Fibroblast of gingiva (primary cell): ENCODE measurements at regions not wholly inside any gene's neighbourhood (a gene's known extent, or its start where the extent isn't known, plus 50 kb on each side); places are given as distances from the start of the nearest gene placed in this dataset.

Source experiments
- DNase-seq: peaks from one replicate; pipeline ENCODE4 v3.0.0-alpha.2; 2011; ENCODE audit warnings: low read depth

- peak; percentile 68 for DNase-seq
These were observed 164.9 kb downstream of the DHX15 start for GRCh38 chr4:24419181-24420034.

DNA sequence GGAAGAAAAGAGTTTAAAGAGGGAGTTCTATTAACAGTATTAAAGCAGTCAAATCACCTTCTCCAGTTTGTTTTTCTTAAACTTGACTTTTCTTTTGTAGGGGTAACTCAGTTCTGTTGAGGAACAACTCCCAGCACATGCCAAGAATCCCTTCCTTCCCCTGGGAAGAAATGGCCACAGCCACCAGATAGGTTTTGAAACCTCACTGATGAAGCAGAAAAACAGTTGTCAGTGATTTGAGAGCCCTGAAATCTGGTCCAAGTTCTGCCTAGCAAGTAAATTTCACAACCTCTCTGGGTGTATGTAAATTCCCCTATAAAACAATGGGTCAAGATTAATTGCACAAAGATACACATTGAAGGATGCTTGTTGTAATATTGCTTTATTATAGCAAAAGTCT lies 167.1 kb downstream of the DHX15 start:
- peak; percentile 84 for DNase-seq

GRCh38 chr4:24416293-24416692 lies 168.1 kb downstream of the DHX15 start:
- DNase-seq: no peak

DNA sequence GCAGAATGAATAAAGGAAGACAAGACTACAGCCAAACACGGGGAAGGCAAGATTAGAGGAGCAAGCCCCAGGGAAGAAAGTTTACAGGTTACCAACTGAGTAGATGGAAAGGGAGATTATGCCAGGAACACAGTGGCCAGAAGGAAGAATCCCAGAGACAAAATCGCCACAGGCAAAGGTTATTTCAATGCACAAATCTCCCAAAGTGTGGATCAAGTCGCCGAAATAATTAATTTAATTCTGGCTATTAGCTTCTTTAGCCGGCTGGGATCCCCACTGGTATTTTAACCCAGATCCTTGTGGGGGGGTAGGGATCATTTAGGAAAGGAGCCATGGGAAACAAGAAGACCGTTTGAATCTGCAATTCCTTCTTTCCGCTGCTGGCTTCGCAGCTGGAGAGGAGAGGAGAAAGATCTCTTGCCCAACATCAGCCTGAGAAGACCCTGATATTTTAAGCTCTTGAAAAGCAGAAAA lies 171.0 kb downstream of the DHX15 start:
- DNase-seq: no peak

DNA sequence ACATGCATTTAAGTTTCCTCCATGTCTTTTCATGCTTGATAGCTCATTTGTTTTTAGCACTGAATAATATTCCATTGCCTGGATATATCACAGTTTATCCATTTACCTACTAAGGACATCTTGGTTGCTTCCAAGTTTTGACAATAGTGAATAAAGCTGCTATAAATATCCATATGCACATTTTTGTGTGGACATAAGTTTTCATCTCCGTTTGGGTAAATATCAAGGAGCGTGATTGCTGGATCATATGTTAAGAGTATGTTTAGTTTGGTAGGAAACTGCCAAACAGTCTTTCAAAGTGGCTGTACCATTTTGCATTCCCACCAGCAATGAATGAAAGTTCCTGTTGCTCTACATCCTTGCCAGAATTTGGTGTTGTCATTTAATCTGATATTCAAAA lies 172.5 kb downstream of the DHX15 start:
- DNase-seq: no peak

DNA sequence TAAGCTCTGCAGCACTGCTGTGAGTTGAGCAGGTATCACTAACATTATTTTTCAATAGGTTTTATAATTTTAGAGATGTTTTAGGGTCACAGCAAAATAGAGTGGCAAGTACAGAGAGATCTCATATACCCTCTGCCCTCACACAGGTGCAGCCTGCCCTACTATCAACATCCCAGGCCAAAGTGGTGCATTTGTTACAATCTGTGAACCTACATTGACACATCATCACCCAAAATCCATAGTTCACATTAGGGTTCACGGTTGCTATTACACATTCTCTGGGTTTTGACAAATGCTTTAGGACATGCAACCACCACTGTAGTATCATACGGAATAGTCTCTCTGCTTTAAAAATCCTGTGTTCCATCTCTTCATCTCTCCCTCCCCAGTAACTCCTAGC lies 173.1 kb downstream of the DHX15 start:
- DNase-seq: no peak

DNA sequence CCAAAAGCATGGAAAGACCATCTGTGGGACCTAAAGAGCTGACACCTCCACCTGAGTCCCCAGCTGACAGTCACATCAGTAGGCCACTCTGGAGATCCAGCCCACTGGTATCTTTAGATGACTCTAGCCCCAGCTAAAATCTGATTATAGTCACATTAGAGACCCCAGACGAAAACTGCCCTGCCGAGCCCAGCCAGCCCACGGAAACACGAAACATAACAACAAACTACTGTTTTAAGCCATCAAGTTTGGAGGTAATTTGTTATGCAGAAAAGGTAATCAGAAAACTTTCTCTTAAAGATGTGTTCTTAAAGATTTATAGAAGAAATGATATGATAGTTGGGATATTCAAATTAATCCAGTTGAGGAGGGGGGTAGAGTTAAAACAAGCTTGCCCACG lies 175.7 kb downstream of the DHX15 start:
- DNase-seq: no peak

DNA sequence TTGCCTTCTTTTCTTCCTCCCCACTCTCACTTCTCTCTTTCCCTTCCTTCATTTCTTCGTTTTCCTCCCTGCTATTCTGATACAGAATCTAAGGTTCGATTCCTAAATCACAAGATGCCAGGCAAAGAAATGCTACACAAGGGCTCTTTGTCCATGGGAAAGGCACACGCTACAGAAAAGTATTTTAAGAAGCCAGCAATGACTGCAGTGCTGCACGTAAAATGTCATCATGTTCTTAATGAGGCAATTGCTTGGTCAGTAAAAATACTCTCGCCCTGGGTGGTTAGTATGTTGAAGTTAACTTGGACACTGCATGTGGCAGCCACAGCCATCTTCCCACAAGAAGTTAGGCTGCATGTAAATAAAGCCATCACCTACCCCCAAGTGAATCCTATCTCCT lies 178.4 kb downstream of the DHX15 start:
- no peak for DNase-seq

DNA sequence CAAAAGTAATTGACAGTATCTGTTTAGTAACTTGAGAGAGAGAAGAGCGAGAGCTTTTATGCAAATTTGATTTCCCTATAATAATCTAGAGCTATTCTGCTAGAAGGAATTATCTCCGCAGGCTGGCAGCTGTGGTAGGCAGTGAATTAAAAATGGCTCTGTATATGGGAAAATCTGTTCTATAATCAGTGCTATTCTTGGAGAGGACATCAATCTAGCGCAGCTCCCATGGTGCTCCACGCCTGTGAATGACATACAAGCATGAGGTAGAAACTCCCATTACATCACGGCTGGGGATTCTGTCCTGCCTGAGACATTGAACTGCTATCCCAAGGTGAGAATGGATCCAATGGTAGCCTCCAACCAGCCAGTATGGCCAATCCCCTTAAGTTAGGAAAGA lies 179.0 kb downstream of the DHX15 start:
- no peak for DNase-seq

DNA sequence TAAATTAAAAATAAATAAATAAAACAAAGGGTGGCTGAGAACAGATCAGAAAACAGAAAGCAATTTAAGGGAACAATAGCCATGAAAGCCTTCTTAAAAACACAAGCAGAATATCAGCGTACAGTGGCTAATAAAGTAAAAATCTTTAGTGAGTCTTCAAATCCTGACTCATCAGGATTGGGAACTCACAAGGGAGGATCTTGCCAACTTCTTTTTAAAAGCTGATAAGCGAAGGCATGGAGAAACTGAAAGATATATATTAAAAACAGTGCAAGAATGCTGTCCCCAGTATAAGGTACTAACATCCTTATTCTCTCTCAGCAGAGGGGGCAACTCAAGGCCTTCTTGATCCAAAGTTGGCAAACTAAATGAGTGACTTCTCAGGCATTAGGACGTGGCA lies 180.1 kb downstream of the DHX15 start:
- no peak for DNase-seq

DNA sequence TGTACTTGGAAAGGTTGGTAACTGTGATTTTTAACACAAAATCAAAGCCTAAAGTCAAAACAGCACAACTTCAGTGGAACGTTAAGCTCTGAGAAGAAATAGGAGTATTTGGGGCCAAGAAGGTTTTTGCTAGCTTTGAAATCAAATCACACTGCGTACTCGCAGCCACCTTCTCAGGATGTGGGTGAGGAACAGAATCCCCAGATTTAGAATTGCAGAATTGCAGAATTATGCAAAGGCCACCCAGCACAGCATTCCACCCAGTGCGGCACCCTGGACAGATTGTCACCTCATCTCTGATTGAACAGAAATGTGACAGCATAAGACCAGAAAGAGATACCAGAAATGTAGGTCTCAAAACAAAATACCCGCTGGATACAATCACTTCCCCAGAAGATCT lies 181.1 kb downstream of the DHX15 start:
- DNase-seq: no peak

DNA sequence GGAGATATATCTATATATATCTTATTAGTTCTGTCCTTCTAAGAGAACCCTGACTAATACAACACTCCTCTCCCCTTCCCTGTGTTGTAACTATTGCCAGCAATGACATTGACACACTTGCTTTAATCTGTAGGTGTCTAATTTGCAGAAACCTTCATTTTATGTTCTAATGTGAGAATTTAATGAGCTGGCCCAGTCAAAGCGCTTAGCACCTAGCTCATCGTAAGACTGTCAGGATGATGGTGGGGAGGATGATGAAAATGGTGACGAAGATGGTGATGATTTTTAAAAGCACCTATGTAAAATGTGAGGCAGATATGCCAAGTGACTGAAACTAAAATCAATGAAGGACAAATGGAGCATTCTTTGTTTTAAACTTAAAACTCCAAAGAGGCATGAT lies 183.8 kb downstream of the DHX15 start:
- DNase-seq: no peak

GRCh38 chr4:24396988-24397387 lies 187.4 kb downstream of the DHX15 start:
- no peak for DNase-seq

GRCh38 chr4:24395937-24396336 lies 188.4 kb downstream of the DHX15 start:
- no peak for DNase-seq

DNA sequence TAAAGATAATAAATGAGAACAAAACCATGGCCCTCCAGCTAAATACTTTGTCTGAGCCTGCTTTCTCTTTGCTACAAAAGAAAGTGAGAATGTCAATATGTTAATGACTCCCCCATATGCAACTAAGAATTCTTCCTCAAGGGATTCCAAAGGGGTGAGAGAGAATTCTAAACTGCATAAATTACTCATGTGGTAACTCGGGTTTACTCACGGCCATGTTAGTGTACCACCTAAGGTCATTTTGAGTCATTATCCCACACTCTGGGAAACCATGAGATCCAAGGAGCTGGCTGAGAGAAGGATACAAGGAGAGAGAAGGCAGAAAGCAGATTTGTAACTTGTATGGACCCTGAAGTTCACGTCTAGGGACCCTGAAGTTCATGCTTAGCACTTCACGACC lies 190.3 kb downstream of the DHX15 start:
- DNase-seq: no peak

DNA sequence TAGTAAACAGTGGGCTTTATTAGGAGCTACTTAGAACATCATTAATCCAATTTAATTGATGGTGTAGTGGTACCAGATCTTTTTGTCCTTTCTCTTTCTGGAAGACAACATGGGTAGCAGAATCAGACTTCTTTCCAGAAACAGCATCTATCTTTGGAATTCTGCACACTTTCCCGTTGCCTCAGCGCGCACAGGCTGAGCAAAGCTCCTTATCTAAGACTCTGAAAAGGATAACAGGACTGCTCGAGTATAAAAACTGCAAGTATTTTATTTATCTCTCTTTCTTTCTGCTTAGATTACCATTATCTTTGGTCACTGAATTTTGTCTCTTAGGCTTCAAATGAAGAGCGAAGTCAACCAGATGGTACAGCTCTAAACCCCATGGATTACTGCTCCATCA lies 191.7 kb downstream of the DHX15 start:
- no peak for DNase-seq

DNA sequence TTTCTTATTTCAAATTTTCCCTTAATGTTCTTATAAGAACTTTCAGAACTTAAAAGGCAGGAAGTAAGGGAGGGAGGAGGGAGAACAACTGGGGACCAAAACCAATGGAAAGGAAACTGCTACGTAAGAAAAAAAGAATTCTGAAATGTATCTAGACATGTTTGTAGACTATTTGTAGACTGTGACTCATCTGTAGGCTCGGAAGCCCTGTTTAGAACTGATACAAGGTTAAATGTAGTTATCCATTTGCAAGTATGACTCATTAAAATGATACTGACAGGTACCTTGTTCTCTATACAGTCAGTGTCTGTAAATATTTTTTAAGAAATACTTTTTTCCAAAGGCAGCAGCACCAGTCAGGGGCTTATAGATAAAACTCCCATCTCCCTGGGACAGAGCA lies 202.0 kb downstream of the DHX15 start:
- DNase-seq: no peak

- no peak for DNase-seq
These were observed 203.2 kb downstream of the DHX15 start for GRCh38 chr4:24380957-24381665.

DNA sequence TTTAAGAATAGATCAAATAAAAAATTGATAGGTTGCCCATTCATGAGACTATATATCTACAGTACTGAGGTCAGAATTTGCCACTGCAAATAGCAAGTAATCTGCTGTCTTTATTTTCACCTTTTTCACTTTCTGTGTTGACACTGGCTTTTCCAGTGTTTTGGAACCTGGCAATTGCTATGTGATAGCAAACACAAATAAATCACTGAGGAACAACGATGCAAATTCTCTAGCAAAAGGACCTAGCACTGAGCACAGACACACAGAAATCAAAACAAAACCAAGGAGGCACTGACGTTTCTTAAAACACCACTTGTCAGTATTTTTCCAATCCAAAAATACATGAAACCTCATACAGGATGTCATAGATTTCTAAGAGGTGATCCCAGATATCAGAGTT lies 210.7 kb downstream of the DHX15 start:
- DNase-seq: no peak

GRCh38 chr4:24372881-24373280 lies 211.5 kb downstream of the DHX15 start:
- DNase-seq: no peak

GRCh38 chr4:24372341-24372740 lies 212.0 kb downstream of the DHX15 start:
- no peak for DNase-seq

- no peak for DNase-seq
These were observed 213.9 kb downstream of the DHX15 start for GRCh38 chr4:24370421-24370820.

- no peak for DNase-seq
These were observed 214.8 kb downstream of the DHX15 start for GRCh38 chr4:24369507-24370029.
